ENCODE measurements at regions not wholly inside any gene's neighbourhood (a gene's known extent, or its start where the extent isn't known, plus 50 kb on each side); places are given as distances from the start of the nearest gene placed in this dataset.

- TF ChIP-seq CTCF (IDR thresholded peaks at IDR 0.05): no peak
- no peak for TF ChIP-seq EP300 (IDR thresholded peaks at IDR 0.05)
- TF ChIP-seq POLR2A (IDR thresholded peaks at IDR 0.05): no peak
These were observed 568.8 kb downstream of the TLR4 start for GRCh38 chr9:118273048-118273447.
